Activated T-helper 1 cell treated with Interleukin-2 at 50 U/mL for 16 hours (primary cell): ENCODE measurements at regions not wholly inside any gene's neighbourhood (a gene's known extent, or its start where the extent isn't known, plus 50 kb on each side); places are given as distances from the start of the nearest gene placed in this dataset.

ENCODE experiments used
- DNase-seq: peaks from one replicate; pipeline ENCODE4 v3.0.0-alpha.2; 2020; ENCODE audit warnings: low read depth

DNA sequence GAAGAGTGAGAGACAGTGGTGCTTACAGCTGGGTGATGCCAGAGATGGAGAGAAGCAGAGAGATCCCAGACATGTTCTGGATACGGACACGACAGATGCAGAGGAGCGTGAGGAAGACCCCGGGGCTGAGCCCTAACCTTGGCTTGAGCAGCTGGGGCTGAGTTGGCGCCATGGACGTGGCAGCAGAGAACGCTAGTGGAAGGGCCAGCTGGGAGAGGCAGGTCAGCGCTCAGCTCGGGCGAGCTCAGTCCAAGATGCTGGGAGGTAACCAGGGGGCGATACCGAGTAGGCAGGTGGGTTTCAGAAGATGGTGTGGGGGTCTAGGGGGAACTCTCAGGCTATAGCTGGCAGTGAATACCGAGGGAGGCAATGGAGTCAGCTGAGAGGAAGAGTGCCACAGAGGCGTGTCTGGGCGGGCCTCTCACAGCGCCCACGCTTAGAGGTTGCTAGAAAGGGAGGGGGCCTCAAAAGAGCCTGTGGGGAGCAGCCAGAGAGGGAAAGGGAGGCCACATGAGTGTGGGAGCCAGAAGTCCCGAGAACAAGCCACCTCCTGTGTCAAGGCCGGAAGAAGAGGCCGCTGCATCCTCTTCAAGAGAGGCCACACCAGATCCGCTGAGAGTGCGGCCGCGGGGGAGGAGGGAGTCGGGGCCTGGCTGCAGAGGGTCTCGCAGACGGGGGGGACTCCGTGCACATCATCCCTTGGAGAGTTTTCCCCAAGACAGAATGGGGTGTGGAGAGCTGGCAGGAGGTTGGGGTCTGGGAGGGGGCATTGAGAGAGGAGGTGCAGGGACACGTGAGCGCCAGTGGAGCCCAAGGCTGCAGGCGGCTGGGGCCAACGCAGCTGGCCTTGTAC, 57.0 kb upstream of the DIO3 start:
- DNase-seq: no peak

DNA sequence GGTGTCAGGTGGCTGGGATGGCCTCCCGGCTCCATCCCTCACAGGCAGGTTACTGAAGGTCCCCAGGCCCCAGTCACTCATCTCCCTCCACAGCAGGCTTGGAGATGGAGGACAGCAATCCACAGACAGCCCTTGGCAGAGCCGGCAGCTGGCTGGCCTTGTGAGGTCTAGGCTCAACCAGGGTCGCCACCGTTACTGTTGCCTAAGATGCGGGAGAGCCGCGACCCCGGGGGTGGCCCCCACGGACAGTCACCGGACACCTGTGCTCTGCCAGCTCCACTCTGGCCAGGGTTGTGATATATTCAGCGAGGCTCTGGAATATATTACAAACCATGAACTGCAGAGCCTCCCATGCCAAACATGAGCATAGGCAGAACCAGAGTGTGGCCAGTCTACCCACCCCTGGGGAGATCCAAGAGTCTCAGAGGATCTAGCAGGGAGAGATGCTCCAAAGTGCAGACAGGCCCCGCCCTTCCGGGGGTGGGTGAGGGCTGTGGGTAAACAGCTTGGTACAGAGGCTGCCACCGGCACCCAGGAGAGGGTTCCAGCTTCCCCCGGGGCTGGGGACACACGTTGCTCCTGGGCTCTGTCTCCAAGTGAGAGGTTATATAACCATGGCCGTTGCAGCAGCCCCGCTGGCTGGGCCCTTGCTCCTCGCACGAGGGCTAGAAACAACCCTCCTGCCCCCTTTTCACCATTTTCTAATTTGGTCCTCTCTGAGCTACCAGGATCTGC, 55.9 kb upstream of the DIO3 start:
- DNase-seq: no peak

DNA sequence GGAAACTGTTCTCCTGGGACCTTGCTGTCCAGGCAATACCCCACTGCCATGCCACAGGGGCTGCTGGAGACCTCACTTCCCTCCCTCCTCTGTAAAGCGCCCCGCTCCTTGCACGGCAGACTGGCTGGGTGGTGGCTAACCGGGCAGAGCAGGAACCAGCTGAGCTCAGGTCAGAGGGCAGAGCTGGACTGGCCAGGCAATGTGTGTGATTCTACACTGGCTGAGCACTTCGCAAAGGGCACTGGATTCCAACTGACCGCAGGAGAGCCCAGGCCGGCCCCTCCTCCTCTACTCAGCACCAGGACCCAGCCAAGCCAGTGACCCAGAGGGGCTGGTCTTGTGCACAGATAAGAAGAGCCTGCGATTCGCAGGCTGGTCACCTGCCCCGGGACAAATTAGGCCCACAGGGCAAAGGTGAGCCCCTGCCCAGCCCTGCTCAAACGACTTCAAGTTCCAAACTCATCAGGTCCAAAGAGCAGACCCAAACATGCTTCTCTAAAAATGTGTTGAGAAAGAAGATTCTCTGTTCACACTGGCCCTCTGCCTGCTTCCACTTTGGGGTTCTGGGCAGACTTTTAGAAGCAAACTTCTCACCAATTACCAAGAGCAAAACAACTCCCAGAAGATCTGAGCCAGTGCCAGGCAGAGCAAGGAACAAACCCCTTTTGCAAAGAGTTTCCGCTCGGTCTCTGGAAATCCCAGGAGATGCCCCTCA, 54.9 kb upstream of the DIO3 start:
- no peak for DNase-seq

DNA sequence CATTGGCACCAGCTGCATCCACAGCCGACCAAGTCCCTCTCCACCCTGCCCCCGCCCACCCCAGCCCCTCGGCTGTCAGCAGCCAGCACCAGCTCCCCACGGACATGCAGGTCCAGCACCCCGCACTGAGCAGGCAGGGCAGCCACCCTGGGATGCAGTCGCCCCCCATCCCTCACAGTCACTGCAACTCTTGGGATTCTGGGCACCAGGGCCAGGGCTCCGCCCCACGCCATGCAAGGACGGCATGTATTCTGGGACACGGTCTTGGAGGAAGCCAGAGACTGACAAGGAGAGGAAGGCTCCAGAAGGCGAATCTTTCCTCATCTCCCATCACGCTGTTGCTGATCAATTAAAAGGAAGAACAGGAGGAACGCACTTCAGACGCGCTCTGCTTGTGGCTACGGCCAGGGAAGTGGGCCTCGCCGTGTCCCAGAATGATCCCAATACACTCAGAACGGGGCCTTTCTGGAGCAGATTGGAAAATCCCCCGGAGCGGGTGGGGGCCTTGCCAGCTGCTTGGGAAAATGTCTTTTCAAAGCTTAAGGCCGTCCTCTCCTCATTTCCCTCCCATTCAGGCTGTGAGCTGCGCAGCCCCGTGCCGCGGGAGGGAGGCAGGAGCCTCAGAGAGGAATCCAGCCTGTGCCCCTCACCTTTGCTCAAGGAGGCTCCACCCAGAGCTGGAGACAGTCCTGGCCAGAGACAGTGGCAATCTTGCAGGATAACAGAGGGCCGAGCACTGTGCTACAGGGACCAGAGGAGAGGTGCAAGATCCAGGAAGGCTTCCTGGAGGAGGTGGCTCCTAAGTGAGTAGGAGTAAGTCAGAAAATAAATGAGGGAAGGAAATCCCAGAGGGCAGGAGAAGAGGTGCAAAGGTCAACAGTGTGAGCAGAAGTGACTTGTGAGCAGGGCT, 54.1 kb upstream of the DIO3 start:
- DNase-seq: no peak

DNA sequence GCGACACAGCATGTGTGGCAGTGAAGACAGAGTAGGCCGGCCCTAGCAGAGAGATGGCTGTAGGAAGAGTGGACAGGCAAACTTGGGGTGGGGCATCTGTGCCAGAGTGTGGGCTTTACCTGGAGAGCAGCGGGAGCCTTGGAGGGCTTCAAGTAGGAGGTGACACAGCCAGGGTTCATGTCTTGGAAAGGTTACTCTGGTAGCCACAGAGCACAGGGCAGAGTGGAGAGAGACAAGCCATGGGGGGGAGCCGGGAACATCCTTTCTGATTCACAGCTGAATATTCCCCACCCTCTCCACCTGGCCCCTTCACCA, 53.5 kb upstream of the DIO3 start:
- DNase-seq: no peak

DNA sequence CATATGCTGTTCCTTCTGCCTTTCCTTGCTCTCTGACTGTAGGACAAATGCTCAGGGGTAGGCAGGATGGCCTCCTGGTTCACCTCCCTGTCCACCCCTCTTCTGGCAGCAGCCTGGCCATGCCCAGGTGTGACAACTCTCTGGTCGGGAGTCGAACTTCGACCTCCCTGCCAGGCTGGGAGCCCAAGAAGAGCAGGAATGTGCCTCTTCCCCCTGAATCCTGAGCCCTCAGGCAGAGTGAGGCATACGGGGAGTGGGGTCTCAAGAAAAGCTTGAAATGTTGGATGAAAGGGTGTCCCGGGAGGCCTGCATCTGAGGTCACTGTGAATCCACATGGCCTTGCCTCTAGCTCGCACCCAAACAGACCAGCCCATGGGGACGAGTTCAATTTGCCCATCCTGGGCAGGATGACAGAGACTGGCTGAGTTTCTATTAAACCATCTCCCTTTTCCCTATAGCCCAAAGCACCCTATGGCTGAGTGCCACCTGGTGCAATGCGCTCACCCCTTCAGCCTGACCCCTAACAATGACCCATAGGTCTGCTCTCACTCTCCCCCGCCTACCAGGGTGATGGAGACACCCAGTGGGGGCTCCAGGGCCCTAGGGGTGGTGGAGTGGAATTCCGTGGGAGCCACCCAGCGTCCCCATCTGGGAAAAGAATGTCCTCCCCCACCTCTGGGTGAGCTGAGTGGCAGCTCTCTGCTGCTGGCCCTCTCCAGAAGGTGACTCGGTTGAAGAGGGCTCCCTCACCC, 52.9 kb upstream of the DIO3 start:
- DNase-seq: no peak

DNA sequence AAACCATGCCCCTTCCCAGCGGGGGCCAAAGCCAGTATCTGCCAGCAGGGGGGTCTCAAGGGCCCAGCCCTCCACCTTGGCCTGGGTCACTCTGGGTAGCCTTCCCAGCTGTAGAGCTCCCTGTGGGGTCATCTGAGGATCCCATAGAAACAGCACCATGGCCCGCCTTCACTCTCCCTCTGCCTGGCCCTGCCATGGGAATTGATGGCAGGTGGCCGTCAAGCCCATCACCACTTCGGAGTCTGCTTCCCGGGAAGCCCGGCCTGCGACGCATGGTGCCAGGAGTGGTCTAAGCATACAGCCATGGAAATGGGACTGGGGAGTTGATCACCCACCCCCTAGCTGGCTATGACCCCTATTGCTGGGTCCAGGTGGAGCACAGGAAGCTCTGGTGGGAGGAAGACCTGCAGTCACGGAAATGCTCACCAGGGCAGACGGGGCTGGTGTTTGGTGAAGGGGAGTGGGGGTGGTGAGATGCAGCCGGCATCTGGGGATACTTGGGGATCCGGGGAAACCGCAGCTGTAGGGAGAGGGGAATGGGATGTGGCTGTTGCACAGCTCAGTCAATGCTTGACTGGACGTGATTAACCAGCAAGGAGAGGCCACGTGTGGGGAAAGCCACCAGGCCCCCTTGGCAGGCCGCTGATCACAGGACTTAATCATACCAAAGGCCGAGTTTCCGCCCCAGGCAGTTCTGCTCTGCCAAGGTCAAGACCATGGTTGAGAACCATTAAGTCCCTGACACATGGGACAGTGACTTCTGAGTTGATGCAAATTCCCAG, 52.2 kb upstream of the DIO3 start:
- no peak for DNase-seq

DNA sequence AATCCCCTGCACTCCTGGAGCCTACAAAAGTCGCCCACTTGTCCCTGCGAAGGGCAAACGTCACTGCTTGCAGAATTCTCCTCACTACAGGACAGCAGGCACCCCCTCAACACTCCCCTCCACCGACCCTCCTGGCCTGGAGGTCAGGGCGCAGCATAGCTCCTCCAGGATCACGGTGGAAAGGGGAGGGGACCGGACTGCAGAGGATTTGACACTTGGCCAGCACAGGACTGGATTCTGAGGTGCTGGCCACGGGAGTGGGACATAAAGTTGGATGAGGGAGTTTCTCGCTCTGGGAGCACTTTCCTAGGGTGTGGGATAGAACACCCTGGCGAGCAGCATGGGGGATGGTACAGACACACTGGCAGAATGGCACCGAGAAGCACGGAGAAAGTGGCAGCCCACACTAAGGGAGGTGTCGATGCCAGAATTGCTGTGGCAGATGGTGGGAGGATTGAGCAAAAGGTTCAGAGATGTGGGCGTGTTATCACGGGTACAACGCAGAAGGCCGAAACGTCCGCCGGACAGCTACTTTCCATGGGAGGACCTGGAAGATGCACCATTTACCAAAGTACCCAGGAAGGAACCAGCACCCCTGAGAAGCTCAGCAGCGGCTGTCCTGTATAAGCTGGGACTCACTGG, 51.4 kb upstream of the DIO3 start:
- no peak for DNase-seq

DNA sequence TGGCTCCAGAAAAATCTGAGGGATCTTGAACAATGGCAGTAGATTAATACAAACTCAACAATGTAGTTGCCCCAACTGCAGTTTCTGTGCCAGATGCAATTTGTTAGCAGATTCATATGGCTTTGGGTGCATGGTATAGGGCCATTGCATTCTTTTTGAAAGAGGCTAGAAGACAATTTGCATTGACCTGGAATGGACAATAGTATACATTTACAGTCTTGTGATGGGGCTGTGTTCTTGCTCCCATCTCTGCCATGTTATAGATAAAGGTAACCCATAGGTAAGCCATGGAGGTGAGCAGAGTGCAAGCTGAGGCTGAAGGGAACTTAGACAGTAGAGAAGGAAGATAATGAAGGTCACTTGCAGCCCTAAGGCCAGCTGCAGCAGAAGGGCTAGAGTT, 50.1 kb upstream of the DIO3 start:
- no peak for DNase-seq
